ENCODE measurements at regions not wholly inside any gene's neighbourhood (a gene's known extent, or its start where the extent isn't known, plus 50 kb on each side); places are given as distances from the start of the nearest gene placed in this dataset.

DNA sequence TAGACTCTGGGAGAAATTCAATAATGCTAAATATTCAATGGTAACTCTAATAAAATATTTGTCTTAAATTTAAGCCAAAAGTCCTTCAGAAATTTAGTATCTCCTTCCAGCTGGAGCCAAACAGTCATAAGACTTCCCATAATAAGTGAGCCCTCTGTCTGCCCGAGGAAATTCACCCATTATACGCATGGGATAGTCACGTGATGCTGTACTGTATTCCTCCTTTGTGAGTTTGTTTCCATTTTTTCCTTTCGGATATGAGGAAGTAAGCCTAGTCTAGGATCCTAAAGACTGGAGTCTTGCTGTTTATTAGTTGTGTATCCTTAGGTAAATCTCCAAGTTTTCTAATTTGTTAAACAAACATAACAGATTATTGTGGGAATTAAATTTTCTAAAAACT is 110.4 kb upstream of the PLAAT1 start:
- TF ChIP-seq, protein P1, sequence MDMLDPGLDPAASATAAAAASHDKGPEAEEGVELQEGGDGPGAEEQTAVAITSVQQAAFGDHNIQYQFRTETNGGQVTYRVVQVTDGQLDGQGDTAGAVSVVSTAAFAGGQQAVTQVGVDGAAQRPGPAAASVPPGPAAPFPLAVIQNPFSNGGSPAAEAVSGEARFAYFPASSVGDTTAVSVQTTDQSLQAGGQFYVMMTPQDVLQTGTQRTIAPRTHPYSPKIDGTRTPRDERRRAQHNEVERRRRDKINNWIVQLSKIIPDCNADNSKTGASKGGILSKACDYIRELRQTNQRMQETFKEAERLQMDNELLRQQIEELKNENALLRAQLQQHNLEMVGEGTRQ (CRISPR knock-in tag; IDR thresholded peaks at IDR 0.05) = no peak
- TF ChIP-seq FOXK1 (CRISPR knock-in tag; IDR thresholded peaks at IDR 0.05) (no peak), OVOL2 (CRISPR knock-in tag; IDR thresholded peaks at IDR 0.05; ENCODE audit: borderline replicate concordance) (no peak), KAT7 (CRISPR knock-in tag; IDR thresholded peaks at IDR 0.05; ENCODE audit: borderline replicate concordance) (no peak), HMGA2 (CRISPR knock-in tag; IDR thresholded peaks at IDR 0.05) (no peak), CREM (CRISPR knock-in tag; IDR thresholded peaks at IDR 0.05) (no peak), EMX1 (CRISPR knock-in tag; IDR thresholded peaks at IDR 0.05) (no peak), ZNF416 (CRISPR knock-in tag; IDR thresholded peaks at IDR 0.05) (no peak), FOXP1 (CRISPR knock-in tag; IDR thresholded peaks at IDR 0.05; ENCODE audit: borderline replicate concordance) (no peak), ZNF121 (CRISPR knock-in tag; IDR thresholded peaks at IDR 0.05) (no peak)
- TF ChIP-seq, protein P2, sequence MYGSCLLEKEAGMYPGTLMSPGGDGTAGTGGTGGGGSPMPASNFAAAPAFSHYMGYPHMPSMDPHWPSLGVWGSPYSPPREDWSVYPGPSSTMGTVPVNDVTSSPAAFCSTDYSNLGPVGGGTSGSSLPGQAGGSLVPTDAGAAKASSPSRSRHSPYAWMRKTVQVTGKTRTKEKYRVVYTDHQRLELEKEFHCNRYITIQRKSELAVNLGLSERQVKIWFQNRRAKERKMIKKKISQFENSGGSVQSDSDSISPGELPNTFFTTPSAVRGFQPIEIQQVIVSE (CRISPR knock-in tag; IDR thresholded peaks at IDR 0.05; ENCODE audit: borderline replicate concordance) = no peak
- TF ChIP-seq, protein P3, sequence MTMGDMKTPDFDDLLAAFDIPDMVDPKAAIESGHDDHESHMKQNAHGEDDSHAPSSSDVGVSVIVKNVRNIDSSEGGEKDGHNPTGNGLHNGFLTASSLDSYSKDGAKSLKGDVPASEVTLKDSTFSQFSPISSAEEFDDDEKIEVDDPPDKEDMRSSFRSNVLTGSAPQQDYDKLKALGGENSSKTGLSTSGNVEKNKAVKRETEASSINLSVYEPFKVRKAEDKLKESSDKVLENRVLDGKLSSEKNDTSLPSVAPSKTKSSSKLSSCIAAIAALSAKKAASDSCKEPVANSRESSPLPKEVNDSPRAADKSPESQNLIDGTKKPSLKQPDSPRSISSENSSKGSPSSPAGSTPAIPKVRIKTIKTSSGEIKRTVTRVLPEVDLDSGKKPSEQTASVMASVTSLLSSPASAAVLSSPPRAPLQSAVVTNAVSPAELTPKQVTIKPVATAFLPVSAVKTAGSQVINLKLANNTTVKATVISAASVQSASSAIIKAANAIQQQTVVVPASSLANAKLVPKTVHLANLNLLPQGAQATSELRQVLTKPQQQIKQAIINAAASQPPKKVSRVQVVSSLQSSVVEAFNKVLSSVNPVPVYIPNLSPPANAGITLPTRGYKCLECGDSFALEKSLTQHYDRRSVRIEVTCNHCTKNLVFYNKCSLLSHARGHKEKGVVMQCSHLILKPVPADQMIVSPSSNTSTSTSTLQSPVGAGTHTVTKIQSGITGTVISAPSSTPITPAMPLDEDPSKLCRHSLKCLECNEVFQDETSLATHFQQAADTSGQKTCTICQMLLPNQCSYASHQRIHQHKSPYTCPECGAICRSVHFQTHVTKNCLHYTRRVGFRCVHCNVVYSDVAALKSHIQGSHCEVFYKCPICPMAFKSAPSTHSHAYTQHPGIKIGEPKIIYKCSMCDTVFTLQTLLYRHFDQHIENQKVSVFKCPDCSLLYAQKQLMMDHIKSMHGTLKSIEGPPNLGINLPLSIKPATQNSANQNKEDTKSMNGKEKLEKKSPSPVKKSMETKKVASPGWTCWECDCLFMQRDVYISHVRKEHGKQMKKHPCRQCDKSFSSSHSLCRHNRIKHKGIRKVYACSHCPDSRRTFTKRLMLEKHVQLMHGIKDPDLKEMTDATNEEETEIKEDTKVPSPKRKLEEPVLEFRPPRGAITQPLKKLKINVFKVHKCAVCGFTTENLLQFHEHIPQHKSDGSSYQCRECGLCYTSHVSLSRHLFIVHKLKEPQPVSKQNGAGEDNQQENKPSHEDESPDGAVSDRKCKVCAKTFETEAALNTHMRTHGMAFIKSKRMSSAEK (CRISPR knock-in tag; IDR thresholded peaks at IDR 0.05; ENCODE audit: borderline replicate concordance) = no peak
- TF ChIP-seq, protein P4, sequence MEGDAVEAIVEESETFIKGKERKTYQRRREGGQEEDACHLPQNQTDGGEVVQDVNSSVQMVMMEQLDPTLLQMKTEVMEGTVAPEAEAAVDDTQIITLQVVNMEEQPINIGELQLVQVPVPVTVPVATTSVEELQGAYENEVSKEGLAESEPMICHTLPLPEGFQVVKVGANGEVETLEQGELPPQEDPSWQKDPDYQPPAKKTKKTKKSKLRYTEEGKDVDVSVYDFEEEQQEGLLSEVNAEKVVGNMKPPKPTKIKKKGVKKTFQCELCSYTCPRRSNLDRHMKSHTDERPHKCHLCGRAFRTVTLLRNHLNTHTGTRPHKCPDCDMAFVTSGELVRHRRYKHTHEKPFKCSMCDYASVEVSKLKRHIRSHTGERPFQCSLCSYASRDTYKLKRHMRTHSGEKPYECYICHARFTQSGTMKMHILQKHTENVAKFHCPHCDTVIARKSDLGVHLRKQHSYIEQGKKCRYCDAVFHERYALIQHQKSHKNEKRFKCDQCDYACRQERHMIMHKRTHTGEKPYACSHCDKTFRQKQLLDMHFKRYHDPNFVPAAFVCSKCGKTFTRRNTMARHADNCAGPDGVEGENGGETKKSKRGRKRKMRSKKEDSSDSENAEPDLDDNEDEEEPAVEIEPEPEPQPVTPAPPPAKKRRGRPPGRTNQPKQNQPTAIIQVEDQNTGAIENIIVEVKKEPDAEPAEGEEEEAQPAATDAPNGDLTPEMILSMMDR (IDR thresholded peaks at IDR 0.05) = no peak
- Mint-ChIP-seq H3K27me3 (ENCODE audit: low read depth) (no peaks in the 10 kb centered on the region), H3K27ac (no peak overlapping the region), H3K4me1 (peaks cover 14% of the 10 kb centered on the region), H3K36me3 (no peaks in the 10 kb centered on the region), H3K9me3 (no peaks in the 10 kb centered on the region), H3K4me3 (no peak overlapping the region)
- ChIA-PET CTCF (interaction anchor here (1.6 to 3.4 kb wide), 3 partner anchors 314 to 327 kb away, joined by 5 to 34 read pairs (median 7); no protein-coding TSS in a partner anchor), POLR2A (no interaction called here)
- DNase-seq (ENCODE audit: low spot score) = no peak
- no peak for ATAC-seq

DNA sequence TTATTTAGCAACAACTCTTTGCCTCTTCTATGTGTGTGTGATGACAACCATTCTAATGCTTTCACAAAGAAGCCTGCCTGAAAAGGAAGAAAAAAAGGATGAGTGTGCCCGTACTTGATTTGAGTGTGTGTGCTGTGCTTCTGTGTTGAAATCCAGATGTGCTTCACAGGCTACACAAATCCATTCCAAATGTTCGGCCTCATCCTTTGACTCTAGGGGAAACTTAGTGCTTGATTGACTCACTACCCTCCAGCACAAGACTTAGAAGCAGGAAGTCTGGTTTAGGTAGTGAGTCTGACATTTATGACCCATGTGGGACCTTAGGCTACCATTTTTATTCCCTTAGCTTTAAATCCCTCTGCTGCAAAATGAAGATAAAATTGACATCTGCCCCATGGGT is 108.8 kb upstream of the PLAAT1 start:
- ChIA-PET CTCF (no interaction called here), POLR2A (no interaction called here)
- Mint-ChIP-seq H3K36me3 (no peaks in the 10 kb centered on the region), H3K4me3 (no peak overlapping the region), H3K4me1 (peaks cover 14% of the 10 kb centered on the region), H3K27ac (no peak overlapping the region), H3K9me3 (no peaks in the 10 kb centered on the region), H3K27me3 (ENCODE audit: low read depth) (no peaks in the 10 kb centered on the region)
- DNase-seq (ENCODE audit: low spot score) (no peak), ATAC-seq (no peak)
- TF ChIP-seq RELA (CRISPR knock-in tag; IDR thresholded peaks at IDR 0.05; ENCODE audit: borderline replicate concordance) (no peak), ELF4 (CRISPR knock-in tag; IDR thresholded peaks at IDR 0.05; ENCODE audit: low read depth) (no peak), CREM (CRISPR knock-in tag; IDR thresholded peaks at IDR 0.05) (no peak), ZBTB21 (CRISPR knock-in tag; IDR thresholded peaks at IDR 0.05; ENCODE audit: borderline replicate concordance) (no peak), IRF2 (CRISPR knock-in tag; IDR thresholded peaks at IDR 0.05; ENCODE audit: borderline replicate concordance, low read depth) (no peak), GRHL2 (CRISPR knock-in tag; IDR thresholded peaks at IDR 0.05; ENCODE audit: insufficient replicate concordance, severe bottlenecking) (no peak), OVOL2 (CRISPR knock-in tag; IDR thresholded peaks at IDR 0.05; ENCODE audit: borderline replicate concordance) (no peak), GTF2I (CRISPR knock-in tag; conservative IDR thresholded peaks at IDR 0.05) (no peak), ZNF232 (CRISPR knock-in tag; IDR thresholded peaks at IDR 0.05) (no peak)
- TF ChIP-seq, protein P5, sequence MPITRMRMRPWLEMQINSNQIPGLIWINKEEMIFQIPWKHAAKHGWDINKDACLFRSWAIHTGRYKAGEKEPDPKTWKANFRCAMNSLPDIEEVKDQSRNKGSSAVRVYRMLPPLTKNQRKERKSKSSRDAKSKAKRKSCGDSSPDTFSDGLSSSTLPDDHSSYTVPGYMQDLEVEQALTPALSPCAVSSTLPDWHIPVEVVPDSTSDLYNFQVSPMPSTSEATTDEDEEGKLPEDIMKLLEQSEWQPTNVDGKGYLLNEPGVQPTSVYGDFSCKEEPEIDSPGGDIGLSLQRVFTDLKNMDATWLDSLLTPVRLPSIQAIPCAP (CRISPR knock-in tag; IDR thresholded peaks at IDR 0.05) = no peak
- TF ChIP-seq, protein P6, sequence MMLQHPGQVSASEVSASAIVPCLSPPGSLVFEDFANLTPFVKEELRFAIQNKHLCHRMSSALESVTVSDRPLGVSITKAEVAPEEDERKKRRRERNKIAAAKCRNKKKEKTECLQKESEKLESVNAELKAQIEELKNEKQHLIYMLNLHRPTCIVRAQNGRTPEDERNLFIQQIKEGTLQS (CRISPR knock-in tag; conservative IDR thresholded peaks at IDR 0.05) = no peak
- TF ChIP-seq, protein P7, sequence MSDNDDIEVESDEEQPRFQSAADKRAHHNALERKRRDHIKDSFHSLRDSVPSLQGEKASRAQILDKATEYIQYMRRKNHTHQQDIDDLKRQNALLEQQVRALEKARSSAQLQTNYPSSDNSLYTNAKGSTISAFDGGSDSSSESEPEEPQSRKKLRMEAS (CRISPR knock-in tag; IDR thresholded peaks at IDR 0.05) = no peak
- TF ChIP-seq, protein P2 (CRISPR knock-in tag; IDR thresholded peaks at IDR 0.05; ENCODE audit: borderline replicate concordance) = no peak
- TF ChIP-seq, protein P8, sequence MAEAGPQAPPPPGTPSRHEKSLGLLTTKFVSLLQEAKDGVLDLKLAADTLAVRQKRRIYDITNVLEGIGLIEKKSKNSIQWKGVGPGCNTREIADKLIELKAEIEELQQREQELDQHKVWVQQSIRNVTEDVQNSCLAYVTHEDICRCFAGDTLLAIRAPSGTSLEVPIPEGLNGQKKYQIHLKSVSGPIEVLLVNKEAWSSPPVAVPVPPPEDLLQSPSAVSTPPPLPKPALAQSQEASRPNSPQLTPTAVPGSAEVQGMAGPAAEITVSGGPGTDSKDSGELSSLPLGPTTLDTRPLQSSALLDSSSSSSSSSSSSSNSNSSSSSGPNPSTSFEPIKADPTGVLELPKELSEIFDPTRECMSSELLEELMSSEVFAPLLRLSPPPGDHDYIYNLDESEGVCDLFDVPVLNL (CRISPR knock-in tag; IDR thresholded peaks at IDR 0.05; ENCODE audit: borderline replicate concordance, low read depth) = no peak
